ENCODE measurements at regions not wholly inside any gene's neighbourhood (a gene's known extent, or its start where the extent isn't known, plus 50 kb on each side); places are given as distances from the start of the nearest gene placed in this dataset.
A peak's percentile ranks its signal among the peaks of the same experiment; 100 is the strongest.
"Not testable (repeated sequence)": the region's sequence is repeated elsewhere in the genome, so short reads cannot be mapped to it uniquely, and the experiment has no call there.

DNA sequence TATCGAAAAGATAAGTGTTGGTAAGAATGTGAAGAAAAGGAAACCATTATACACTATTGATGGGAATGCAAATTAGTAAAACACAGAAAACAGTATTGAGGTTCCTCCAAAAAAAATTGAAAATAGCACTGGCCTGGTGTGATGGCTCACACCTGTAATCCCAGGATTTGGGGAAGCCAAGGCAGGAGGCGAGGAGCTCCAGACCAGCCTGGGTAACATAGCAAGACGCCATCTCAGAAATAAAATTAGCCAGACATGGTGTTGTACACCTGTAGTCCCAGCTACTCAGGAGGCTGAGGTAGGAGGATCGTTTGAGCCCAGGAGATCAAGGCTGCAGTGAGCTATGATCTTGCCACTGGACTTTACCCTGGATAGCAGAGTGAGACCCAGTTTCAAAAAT lies 5303.4 kb upstream of the TPTE start:
- H3K4me2 ChIP-seq (ENCODE audit: control insufficient read depth, extremely low read depth, insufficient read depth, low read depth, low read length); H3K36me3 ChIP-seq (ENCODE audit: control insufficient read depth in 2 of 2, extremely low read depth in 1 of 2, insufficient read depth in 2 of 2, low read length in 2 of 2); DNase-seq (ENCODE audit: low read depth, low spot score); H3K9ac ChIP-seq (ENCODE audit: control insufficient read depth, extremely low read depth, insufficient read depth, low read length); H4K20me1 ChIP-seq (ENCODE audit: control insufficient read depth, extremely low read depth, insufficient read depth, low read length); H3K27me3 ChIP-seq (ENCODE audit: control insufficient read depth, extremely low read depth, insufficient read depth, low read length); H3K79me2 ChIP-seq (ENCODE audit: control insufficient read depth, insufficient read depth, low read length); H2AFZ ChIP-seq (ENCODE audit: control insufficient read depth, low read length); H3K4me1 ChIP-seq (ENCODE audit: control insufficient read depth, extremely low read depth, insufficient read depth, low read length); H3K4me3 ChIP-seq (ENCODE audit: control insufficient read depth in 2 of 3, extremely low read depth in 1 of 3, insufficient read depth in 2 of 3, low read depth in 1 of 3, low read length in 3 of 3); H3K27ac ChIP-seq (ENCODE audit: control insufficient read depth, insufficient read depth, low read length); H3K9me1 ChIP-seq (ENCODE audit: control insufficient read depth, extremely low read depth, insufficient read depth, low read length); FAIRE-seq; dilution Hi-C loops (cut with MboI; ENCODE audit: extremely low pct_ligation_motif_present, low sequenced_read_pairs): not testable (repeated sequence)
- peaks cover 16% of the 10 kb centered on the region for H3K9me3 ChIP-seq (ENCODE audit: control insufficient read depth, low read depth, low read length)

DNA sequence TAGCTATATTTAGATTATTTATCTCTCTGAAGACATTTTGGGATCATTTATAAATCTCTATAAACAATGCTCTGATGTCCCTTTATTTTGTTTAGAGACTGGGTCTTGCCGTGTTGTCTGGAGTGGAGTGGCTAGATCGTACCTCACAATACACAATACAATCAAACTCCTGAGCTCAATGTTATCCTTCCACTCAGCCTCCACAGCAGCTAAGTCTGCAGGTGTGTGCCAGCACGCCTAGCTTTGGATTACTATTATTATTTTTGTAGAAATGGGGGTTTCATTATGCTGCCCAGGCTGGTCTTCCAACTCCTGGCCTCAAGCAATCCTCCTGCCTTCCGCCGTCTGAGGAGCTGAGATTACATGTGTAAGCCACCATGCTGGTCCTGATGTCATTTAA lies 5301.4 kb upstream of the TPTE start:
- H3K9me1 ChIP-seq (ENCODE audit: control insufficient read depth, extremely low read depth, insufficient read depth, low read length); H3K9ac ChIP-seq (ENCODE audit: control insufficient read depth, extremely low read depth, insufficient read depth, low read length); H3K27ac ChIP-seq (ENCODE audit: control insufficient read depth, insufficient read depth, low read length); DNase-seq (ENCODE audit: low read depth, low spot score); H3K27me3 ChIP-seq (ENCODE audit: control insufficient read depth, extremely low read depth, insufficient read depth, low read length); H3K36me3 ChIP-seq (ENCODE audit: control insufficient read depth in 2 of 2, extremely low read depth in 1 of 2, insufficient read depth in 2 of 2, low read length in 2 of 2); H3K4me2 ChIP-seq (ENCODE audit: control insufficient read depth, extremely low read depth, insufficient read depth, low read depth, low read length); H3K4me3 ChIP-seq (ENCODE audit: control insufficient read depth in 2 of 3, extremely low read depth in 1 of 3, insufficient read depth in 2 of 3, low read depth in 1 of 3, low read length in 3 of 3); H3K4me1 ChIP-seq (ENCODE audit: control insufficient read depth, extremely low read depth, insufficient read depth, low read length); FAIRE-seq; H4K20me1 ChIP-seq (ENCODE audit: control insufficient read depth, extremely low read depth, insufficient read depth, low read length); H2AFZ ChIP-seq (ENCODE audit: control insufficient read depth, low read length); dilution Hi-C loops (cut with MboI; ENCODE audit: extremely low pct_ligation_motif_present, low sequenced_read_pairs); H3K79me2 ChIP-seq (ENCODE audit: control insufficient read depth, insufficient read depth, low read length): not testable (repeated sequence)
- H3K9me3 ChIP-seq (ENCODE audit: control insufficient read depth, low read depth, low read length), result peaks cover 17% of the 10 kb centered on the region

DNA sequence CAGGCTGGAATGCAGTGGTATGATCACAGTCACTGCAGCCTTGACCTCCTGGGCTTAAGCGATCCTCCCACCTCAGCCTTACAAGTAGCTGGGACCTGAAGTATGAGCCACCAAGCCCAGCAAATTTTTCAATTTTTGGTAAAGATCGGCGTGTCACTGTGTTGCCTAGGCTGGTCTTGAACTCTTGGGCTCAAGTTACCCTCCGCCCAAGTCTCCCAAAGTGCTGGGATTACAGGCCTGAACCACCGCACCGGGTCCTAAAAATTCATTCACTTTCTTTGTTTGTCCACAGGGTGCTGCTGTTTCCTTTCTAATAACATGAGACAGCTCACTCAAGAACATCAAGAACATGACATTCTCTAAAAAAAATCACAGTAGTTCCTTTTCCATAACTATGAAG lies 5300.9 kb upstream of the TPTE start:
- H3K27ac ChIP-seq (ENCODE audit: control insufficient read depth, insufficient read depth, low read length); H3K36me3 ChIP-seq (ENCODE audit: control insufficient read depth in 2 of 2, extremely low read depth in 1 of 2, insufficient read depth in 2 of 2, low read length in 2 of 2); H3K4me2 ChIP-seq (ENCODE audit: control insufficient read depth, extremely low read depth, insufficient read depth, low read depth, low read length); H2AFZ ChIP-seq (ENCODE audit: control insufficient read depth, low read length); H3K4me1 ChIP-seq (ENCODE audit: control insufficient read depth, extremely low read depth, insufficient read depth, low read length); DNase-seq (ENCODE audit: low read depth, low spot score); H4K20me1 ChIP-seq (ENCODE audit: control insufficient read depth, extremely low read depth, insufficient read depth, low read length); H3K27me3 ChIP-seq (ENCODE audit: control insufficient read depth, extremely low read depth, insufficient read depth, low read length); FAIRE-seq; H3K9me1 ChIP-seq (ENCODE audit: control insufficient read depth, extremely low read depth, insufficient read depth, low read length); H3K79me2 ChIP-seq (ENCODE audit: control insufficient read depth, insufficient read depth, low read length); dilution Hi-C loops (cut with MboI; ENCODE audit: extremely low pct_ligation_motif_present, low sequenced_read_pairs); H3K4me3 ChIP-seq (ENCODE audit: control insufficient read depth in 2 of 3, extremely low read depth in 1 of 3, insufficient read depth in 2 of 3, low read depth in 1 of 3, low read length in 3 of 3); H3K9ac ChIP-seq (ENCODE audit: control insufficient read depth, extremely low read depth, insufficient read depth, low read length): not testable (repeated sequence)
- TF ChIP-seq, protein P1, sequence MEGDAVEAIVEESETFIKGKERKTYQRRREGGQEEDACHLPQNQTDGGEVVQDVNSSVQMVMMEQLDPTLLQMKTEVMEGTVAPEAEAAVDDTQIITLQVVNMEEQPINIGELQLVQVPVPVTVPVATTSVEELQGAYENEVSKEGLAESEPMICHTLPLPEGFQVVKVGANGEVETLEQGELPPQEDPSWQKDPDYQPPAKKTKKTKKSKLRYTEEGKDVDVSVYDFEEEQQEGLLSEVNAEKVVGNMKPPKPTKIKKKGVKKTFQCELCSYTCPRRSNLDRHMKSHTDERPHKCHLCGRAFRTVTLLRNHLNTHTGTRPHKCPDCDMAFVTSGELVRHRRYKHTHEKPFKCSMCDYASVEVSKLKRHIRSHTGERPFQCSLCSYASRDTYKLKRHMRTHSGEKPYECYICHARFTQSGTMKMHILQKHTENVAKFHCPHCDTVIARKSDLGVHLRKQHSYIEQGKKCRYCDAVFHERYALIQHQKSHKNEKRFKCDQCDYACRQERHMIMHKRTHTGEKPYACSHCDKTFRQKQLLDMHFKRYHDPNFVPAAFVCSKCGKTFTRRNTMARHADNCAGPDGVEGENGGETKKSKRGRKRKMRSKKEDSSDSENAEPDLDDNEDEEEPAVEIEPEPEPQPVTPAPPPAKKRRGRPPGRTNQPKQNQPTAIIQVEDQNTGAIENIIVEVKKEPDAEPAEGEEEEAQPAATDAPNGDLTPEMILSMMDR (optimal IDR thresholded peaks at IDR 0.05 in 1 of 3, IDR thresholded peaks at IDR 0.05 in 1 of 3, conservative IDR thresholded peaks at IDR 0.05 in 1 of 3; ENCODE audit: extremely low read depth in 1 of 3, insufficient read depth in 2 of 3, low read length in 3 of 3), result peak in 1 of 3 experiments; percentile 22
- peaks cover 17% of the 10 kb centered on the region for H3K9me3 ChIP-seq (ENCODE audit: control insufficient read depth, low read depth, low read length)

DNA sequence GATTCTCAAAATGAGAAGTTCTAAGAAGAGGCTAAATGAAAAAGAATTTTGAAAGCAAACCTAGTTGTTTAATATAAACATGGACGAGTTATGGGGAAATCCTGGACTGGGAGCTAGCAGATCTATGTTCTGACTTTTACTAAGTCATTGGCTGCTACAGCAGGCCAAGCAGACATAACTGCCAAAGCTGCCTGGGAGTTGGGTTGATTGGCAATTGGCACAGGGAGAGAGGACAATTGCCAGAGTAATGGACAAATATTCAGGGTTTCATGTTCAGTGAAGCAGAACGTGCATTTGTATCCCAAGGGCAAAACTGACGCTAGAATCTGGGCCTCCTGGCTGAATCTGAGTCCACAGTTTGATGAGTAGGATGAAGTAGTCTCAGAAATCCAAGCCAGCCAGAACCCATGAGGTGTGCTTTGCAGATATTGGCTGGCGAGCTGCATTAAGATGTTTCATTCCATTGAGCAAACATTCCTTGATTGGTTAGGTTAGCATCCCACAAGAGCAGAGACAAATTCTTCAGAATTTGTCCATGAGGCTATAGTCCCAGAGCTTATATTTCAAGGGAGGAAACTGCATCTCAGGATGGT lies 5299.8 kb upstream of the TPTE start:
- dilution Hi-C loops (cut with MboI; ENCODE audit: extremely low pct_ligation_motif_present, low sequenced_read_pairs); H4K20me1 ChIP-seq (ENCODE audit: control insufficient read depth, extremely low read depth, insufficient read depth, low read length): not testable (repeated sequence)

More for the DNA sequence above, 5299.8 kb upstream of the TPTE start:
- not testable (repeated sequence) for H3K27me3 ChIP-seq (ENCODE audit: control insufficient read depth, extremely low read depth, insufficient read depth, low read length); H2AFZ ChIP-seq (ENCODE audit: control insufficient read depth, low read length); H3K79me2 ChIP-seq (ENCODE audit: control insufficient read depth, insufficient read depth, low read length); H3K9me1 ChIP-seq (ENCODE audit: control insufficient read depth, extremely low read depth, insufficient read depth, low read length); DNase-seq (ENCODE audit: low read depth, low spot score); H3K4me3 ChIP-seq (ENCODE audit: control insufficient read depth in 2 of 3, extremely low read depth in 1 of 3, insufficient read depth in 2 of 3, low read depth in 1 of 3, low read length in 3 of 3); FAIRE-seq; H3K9ac ChIP-seq (ENCODE audit: control insufficient read depth, extremely low read depth, insufficient read depth, low read length); H3K4me2 ChIP-seq (ENCODE audit: control insufficient read depth, extremely low read depth, insufficient read depth, low read depth, low read length); H3K27ac ChIP-seq (ENCODE audit: control insufficient read depth, insufficient read depth, low read length); H3K36me3 ChIP-seq (ENCODE audit: control insufficient read depth in 2 of 2, extremely low read depth in 1 of 2, insufficient read depth in 2 of 2, low read length in 2 of 2); H3K4me1 ChIP-seq (ENCODE audit: control insufficient read depth, extremely low read depth, insufficient read depth, low read length)
- H3K9me3 ChIP-seq (ENCODE audit: control insufficient read depth, low read depth, low read length), result peaks cover 15% of the 10 kb centered on the region
